ENCODE measurements at regions not wholly inside any gene's neighbourhood (a gene's known extent, or its start where the extent isn't known, plus 50 kb on each side); places are given as distances from the start of the nearest gene placed in this dataset.

DNA sequence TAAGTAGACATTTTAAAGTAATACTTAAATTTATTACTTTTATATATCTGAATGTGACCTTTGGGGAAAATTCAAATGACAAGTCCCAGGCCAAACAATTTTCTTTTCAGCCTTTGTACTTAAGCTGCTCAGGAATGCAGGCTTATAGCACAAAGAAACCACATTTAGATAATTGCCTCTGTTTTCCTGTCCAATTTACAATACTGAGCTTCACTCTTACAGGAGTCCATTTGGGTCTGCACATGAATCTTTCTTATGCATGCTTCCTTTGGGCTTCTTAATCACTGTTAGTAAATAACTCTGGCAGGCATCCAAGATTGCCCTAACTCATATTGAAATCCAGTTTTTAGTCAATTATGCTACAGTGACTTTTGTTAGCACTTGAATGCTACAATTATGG is 459.4 kb upstream of the TGFBR2 start:
- ATAC-seq (no peak), DNase-seq (no peak)
- POLR2A ChIA-PET = no interaction called here
- Mint-ChIP-seq H3K4me3 (no peak overlapping the region), H3K4me1 (peaks cover 0 to 1% (median 0%) of the 10 kb centered on the region in 4 donors), H3K27ac (no peak overlapping the region), H3K36me3 (peaks cover 0 to 8% (median 3%) of the 10 kb centered on the region in 3 donors), H3K27me3 (peaks cover 0 to 4% (median 0%) of the 10 kb centered on the region in 5 donors), H3K9me3 (peaks cover 0 to 7% (median 0%) of the 10 kb centered on the region in 9 donors)

DNA sequence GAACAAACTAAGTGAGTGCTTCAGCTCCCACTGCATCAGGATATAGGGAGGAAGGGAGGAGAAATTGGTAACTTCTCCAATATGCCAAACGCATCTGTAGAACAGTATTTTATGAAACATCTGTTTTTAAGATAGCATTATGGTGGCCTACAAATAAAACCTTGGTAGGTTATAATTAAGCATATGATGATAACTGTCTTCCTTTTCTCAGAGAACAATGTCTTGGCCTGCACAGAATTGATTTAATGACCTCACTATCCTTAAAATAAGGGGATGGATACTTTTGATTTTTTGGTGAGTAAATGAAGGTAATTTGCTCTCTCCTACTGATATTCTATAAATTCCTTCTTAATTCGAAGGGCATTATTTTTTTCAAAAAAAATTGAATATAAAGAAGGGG is 451.5 kb upstream of the TGFBR2 start:
- POLR2A ChIA-PET = no interaction called here
- DNase-seq (no peak), ATAC-seq (no peak)
- H3K27me3 Mint-ChIP-seq = no peaks in the 10 kb centered on the region
- no peaks in the 10 kb centered on the region for H3K4me1 Mint-ChIP-seq
- peaks cover 0 to 3% (median 0%) of the 10 kb centered on the region in 9 donors for H3K9me3 Mint-ChIP-seq
- H3K36me3 Mint-ChIP-seq = peaks cover 0 to 2% (median 0%) of the 10 kb centered on the region in 3 donors
- no peak overlapping the region for H3K4me3 Mint-ChIP-seq
- H3K27ac Mint-ChIP-seq = no peak overlapping the region

DNA sequence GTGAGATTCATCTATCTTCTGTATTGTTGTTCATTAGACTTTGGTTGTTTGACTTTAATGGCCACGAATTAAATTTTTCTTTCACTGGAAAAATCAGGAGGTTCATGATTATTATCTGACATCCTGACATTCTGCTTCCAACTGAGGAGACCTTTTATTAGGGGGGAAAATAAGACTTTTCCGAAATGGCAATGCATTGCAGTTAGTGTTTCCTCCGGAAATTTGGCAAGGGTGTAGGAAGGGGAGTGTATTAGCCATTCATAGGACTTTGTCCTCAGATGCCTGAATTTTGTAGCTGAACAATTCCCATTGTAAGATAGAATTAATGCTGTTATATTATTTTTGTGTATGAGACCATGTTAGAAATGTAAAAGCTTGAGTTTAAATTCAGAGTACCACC is 450.6 kb upstream of the TGFBR2 start:
- H3K36me3 Mint-ChIP-seq = peaks cover 0 to 2% (median 0%) of the 10 kb centered on the region in 3 donors
- H3K4me1 Mint-ChIP-seq = no peaks in the 10 kb centered on the region
- H3K27ac Mint-ChIP-seq = no peak overlapping the region
- DNase-seq (no peak), ATAC-seq (no peak)
- peaks cover 0 to 3% (median 0%) of the 10 kb centered on the region in 9 donors for H3K9me3 Mint-ChIP-seq
- no peaks in the 10 kb centered on the region for H3K27me3 Mint-ChIP-seq
- no peak overlapping the region for H3K4me3 Mint-ChIP-seq
- POLR2A ChIA-PET = no interaction called here

DNA sequence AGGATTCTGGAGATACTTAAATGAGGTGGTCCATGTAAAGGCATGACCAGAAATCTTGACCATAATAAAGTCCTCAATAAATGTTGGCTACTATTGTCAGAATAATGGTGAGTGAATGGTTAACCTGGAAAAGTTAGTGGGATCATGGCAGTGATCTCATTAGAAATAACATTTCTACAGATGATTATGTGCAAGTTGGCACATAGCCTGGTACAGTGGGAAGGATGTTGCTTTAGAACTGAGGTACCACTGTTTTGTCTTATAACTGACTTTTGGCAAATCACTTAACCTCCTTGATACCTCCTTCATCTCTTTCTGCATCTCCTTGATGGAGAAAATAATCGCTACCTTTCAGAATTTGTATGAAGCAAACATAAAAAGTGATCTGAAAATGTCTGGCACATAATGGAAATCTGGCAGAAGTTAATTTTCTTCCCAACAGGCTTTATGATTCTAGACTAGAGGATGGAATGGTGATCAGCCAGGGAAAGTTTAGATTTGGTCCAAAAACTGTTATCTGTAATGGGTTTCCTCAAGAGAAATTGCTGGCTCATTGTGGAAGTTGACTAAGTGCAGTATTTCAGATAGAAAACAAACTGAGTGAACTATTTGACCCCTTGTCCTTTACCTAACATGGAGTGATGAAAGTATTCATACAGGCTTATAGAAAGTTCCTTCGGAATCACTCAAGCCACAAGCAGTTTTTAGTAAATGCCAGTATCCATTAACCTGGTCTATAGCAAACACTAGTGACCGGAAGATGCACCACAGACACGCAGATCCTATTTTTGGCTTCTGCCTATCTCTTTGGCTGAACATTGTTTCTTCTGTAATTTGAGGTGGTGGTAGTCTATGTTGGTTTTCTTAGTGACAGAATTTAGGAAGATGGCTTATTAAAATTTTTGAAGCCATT is 449.6 kb upstream of the TGFBR2 start:
- H3K4me3 Mint-ChIP-seq = no peak overlapping the region
- DNase-seq = no peak
- no peak overlapping the region for H3K27ac Mint-ChIP-seq
- POLR2A ChIA-PET = no interaction called here
- peaks cover 0 to 4% (median 0%) of the 10 kb centered on the region in 4 donors for H3K4me1 Mint-ChIP-seq
- ATAC-seq = no peak
- peaks cover 0 to 5% (median 0%) of the 10 kb centered on the region in 5 donors for H3K27me3 Mint-ChIP-seq
- H3K36me3 Mint-ChIP-seq = peaks cover 0 to 2% (median 0%) of the 10 kb centered on the region in 3 donors
- peaks cover 0 to 3% (median 0%) of the 10 kb centered on the region in 9 donors for H3K9me3 Mint-ChIP-seq

DNA sequence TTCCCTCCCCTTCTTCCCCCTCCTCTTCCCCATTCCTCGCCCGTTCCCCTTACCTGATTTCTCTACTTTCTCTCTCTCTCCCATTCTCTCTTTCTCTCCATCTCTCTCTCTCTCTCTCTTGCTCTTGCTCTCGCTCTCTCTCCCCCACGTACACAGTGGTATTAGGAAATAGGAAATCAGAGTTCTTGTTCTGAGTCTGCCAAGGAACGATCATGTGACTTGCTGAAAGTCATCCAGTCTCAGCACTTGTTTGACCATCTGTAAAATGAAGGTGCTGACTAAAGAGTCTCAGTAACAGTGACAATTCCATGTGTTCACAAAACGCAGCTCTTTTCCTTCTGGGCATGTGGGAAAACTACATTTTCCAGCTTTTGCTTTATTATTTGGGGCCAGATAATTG is 445.0 kb upstream of the TGFBR2 start:
- POLR2A ChIA-PET = no interaction called here
- no peak for DNase-seq
- H3K9me3 Mint-ChIP-seq = peaks cover 0 to 14% (median 4%) of the 10 kb centered on the region in 9 donors

GRCh38 chr3:30162579-30162978 is 443.8 kb upstream of the TGFBR2 start:
- H3K4me1 Mint-ChIP-seq = peaks cover 0 to 8% (median 0%) of the 10 kb centered on the region in 4 donors
- H3K27ac Mint-ChIP-seq = no peak overlapping the region
- DNase-seq (no peak), ATAC-seq (no peak)
- H3K4me3 Mint-ChIP-seq = no peak overlapping the region
- H3K36me3 Mint-ChIP-seq = peaks cover 0 to 14% (median 6%) of the 10 kb centered on the region in 3 donors
- POLR2A ChIA-PET = no interaction called here
- H3K27me3 Mint-ChIP-seq = peaks cover 0 to 5% (median 0%) of the 10 kb centered on the region in 5 donors
- peaks cover 0 to 18% (median 4%) of the 10 kb centered on the region in 9 donors for H3K9me3 Mint-ChIP-seq

More for the DNA sequence above, 445.0 kb upstream of the TGFBR2 start:
- H3K27me3 Mint-ChIP-seq = peaks cover 0 to 5% (median 0%) of the 10 kb centered on the region in 5 donors
- peaks cover 0 to 8% (median 0%) of the 10 kb centered on the region in 4 donors for H3K4me1 Mint-ChIP-seq
- H3K36me3 Mint-ChIP-seq = peaks cover 0 to 14% (median 6%) of the 10 kb centered on the region in 3 donors
- no peak overlapping the region for H3K27ac Mint-ChIP-seq
- ATAC-seq = no peak
- no peak overlapping the region for H3K4me3 Mint-ChIP-seq

- H3K36me3 Mint-ChIP-seq = peaks cover 0 to 14% (median 6%) of the 10 kb centered on the region in 3 donors
- H3K9me3 Mint-ChIP-seq = peaks cover 0 to 18% (median 4%) of the 10 kb centered on the region in 9 donors
- no peak for ATAC-seq
- peaks cover 0 to 6% (median 0%) of the 10 kb centered on the region in 4 donors for H3K4me1 Mint-ChIP-seq
- H3K4me3 Mint-ChIP-seq = no peak overlapping the region
- no peaks in the 10 kb centered on the region for H3K27me3 Mint-ChIP-seq
- POLR2A ChIA-PET = no interaction called here
- H3K27ac Mint-ChIP-seq = no peak overlapping the region
- DNase-seq = no peak
Observed at GRCh38 chr3:30166535-30166934, 439.9 kb upstream of the TGFBR2 start.

DNA sequence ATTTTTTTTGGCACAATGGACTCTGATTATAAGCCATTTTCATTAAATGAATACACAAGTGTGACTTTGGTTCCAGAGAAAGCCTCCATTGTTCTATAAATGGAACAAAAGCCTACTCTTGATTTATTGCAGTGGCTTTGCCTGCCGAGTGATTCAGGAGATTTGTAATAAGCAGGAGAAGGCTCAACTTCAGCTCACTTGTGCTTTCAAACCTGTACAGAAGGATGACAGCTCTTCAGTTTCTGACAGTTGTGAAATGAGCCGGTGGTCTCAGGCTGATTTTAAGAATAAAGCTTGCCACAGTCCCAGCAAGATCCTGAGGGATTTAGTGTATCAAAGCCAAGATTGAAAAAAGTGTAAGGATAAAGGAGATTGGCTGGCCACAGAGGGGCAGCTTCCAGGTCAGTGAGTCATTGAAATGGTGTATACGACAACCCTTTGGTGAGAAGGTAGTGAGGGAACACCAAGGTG is 438.8 kb upstream of the TGFBR2 start:
- ATAC-seq (no peak), DNase-seq (no peak)
- Mint-ChIP-seq H3K36me3 (peaks cover 0 to 14% (median 6%) of the 10 kb centered on the region in 3 donors), H3K9me3 (peaks cover 0 to 18% (median 4%) of the 10 kb centered on the region in 9 donors), H3K27me3 (no peaks in the 10 kb centered on the region), H3K4me3 (no peak overlapping the region), H3K27ac (no peak overlapping the region), H3K4me1 (peaks cover 0 to 6% (median 0%) of the 10 kb centered on the region in 4 donors)
- POLR2A ChIA-PET = no interaction called here

GRCh38 chr3:30169487-30169886 is 436.9 kb upstream of the TGFBR2 start:
- no peak for ATAC-seq
- no peak for DNase-seq
- POLR2A ChIA-PET = no interaction called here

DNA sequence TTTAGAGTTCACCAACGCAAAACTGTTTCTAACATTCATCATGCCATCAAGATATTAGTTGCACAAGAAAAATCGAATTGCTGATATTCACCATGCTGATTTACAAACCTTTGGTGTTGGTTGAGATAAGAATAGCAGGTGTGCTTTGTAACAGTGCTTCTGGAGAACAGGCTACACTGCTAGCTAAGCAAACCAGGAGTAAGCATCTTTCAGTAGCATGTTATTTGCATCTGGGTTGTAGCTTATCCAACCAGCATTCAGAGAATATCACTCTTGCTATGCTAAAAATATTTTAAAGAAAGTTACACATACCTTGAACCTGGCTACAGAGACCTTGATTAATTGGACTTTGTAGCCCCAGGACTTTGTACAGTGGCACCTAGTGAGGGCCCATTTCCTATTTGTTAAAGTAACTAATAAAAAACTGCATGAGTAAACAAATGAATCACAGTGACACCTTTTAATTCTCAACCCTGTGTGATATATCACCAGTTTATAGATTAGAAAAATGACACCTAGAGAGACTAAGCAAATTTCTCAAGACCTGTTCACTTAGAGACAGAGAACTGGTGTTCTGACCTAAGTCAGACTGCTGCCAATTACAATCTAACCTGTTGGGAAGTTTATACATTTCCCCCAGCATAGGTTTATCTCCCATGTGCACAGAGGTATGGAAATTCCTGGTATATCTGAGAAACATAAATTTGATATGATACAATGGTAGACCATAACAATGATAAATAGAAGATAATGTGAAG is 435.5 kb upstream of the TGFBR2 start:
- H3K9me3 Mint-ChIP-seq = peaks cover 0 to 9% (median 4%) of the 10 kb centered on the region in 9 donors
- DNase-seq = no peak
- POLR2A ChIA-PET = no interaction called here
- peaks cover 0 to 1% (median 0%) of the 10 kb centered on the region in 5 donors for H3K27me3 Mint-ChIP-seq
- H3K36me3 Mint-ChIP-seq = peaks cover 0 to 4% (median 3%) of the 10 kb centered on the region in 3 donors
- ATAC-seq = no peak
- H3K27ac Mint-ChIP-seq = no peak overlapping the region
- no peak overlapping the region for H3K4me3 Mint-ChIP-seq
- peaks cover 0 to 2% (median 0%) of the 10 kb centered on the region in 4 donors for H3K4me1 Mint-ChIP-seq

More at GRCh38 chr3:30169487-30169886, 436.9 kb upstream of the TGFBR2 start:
- peaks cover 0 to 14% (median 6%) of the 10 kb centered on the region in 3 donors for H3K36me3 Mint-ChIP-seq
- no peak overlapping the region for H3K27ac Mint-ChIP-seq
- peaks cover 0 to 1% (median 0%) of the 10 kb centered on the region in 5 donors for H3K27me3 Mint-ChIP-seq
- peaks cover 0 to 18% (median 4%) of the 10 kb centered on the region in 9 donors for H3K9me3 Mint-ChIP-seq
- no peak overlapping the region for H3K4me3 Mint-ChIP-seq
- H3K4me1 Mint-ChIP-seq = peaks cover 0 to 2% (median 0%) of the 10 kb centered on the region in 4 donors

DNA sequence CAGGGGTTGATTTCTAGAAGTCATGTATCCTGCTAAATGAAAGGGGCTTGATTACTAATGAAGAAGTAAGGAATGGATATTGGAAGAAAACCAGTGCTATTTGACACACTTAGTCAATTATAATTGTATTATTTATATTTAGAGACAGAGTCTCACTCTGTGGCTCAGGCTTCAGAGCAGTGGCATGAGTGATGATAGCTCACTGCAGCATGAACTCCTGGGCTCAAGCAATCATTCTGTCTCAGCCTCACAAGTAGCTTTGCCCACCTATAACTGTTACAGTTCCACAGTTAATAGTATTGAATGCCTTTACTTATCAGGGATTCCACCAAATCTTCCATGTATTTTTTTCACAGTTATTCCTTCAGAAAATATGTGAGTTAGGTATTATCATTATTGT is 432.0 kb upstream of the TGFBR2 start:
- Mint-ChIP-seq H3K27me3 (peaks cover 0 to 3% (median 0%) of the 10 kb centered on the region in 5 donors), H3K9me3 (no peaks in the 10 kb centered on the region), H3K4me1 (no peaks in the 10 kb centered on the region), H3K27ac (no peak overlapping the region), H3K4me3 (no peak overlapping the region), H3K36me3 (peaks cover 0 to 3% (median 0%) of the 10 kb centered on the region in 3 donors)
- ATAC-seq = no peak
- no peak for DNase-seq
- POLR2A ChIA-PET = no interaction called here

DNA sequence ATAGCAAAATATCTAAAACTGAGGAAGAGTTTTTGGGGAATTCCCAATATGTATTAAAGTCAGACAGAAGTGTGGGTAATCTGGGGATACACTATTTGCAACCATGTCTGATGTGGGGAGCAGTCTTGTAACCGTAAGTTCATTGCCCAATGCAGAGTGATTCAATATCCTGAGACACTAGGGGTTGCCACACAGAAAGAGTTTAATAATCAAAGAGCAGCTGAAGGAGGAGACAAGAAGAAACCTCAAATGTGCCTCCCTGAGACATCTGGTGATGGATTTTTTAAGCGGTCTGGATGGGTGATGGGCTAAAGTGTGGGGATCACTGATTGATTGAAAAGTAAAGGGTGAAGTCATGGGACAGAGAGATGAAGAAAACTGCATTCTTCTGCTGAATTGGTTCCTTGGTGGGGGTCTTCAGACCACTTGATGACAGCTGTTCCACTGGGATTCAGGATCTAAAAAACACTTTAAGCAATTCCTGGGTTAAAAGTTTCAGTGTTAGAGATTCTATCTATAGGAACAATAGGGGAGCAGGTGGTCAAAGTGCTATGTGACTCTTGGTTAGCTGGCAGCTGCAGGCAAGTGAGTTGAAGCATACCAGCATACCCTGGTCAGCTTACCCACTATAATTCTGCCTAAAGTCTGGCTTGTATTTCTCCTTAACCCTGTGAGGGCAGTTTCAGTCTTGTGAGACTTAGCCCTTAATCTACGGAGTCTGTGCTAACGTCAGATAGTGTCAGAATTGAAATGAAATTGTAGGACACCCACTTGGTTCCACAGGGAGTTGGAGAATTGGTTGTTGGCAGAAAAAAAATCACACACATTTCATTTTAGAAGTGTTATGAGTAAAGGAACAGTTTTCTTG is 425.9 kb upstream of the TGFBR2 start:
- Mint-ChIP-seq H3K4me1 (no peaks in the 10 kb centered on the region), H3K4me3 (no peak overlapping the region), H3K27me3 (peaks cover 2 to 10% (median 7%) of the 10 kb centered on the region in 5 donors), H3K27ac (no peak overlapping the region), H3K36me3 (peaks cover 0 to 2% (median 0%) of the 10 kb centered on the region in 3 donors), H3K9me3 (no peaks in the 10 kb centered on the region)
- ATAC-seq (no peak), DNase-seq (no peak)
- POLR2A ChIA-PET = no interaction called here
